K562 (cell line): ENCODE measurements at regions not wholly inside any gene's neighbourhood (a gene's known extent, or its start where the extent isn't known, plus 50 kb on each side); places are given as distances from the start of the nearest gene placed in this dataset.
A peak's percentile ranks its signal among the peaks of the same experiment; 100 is the strongest.

Experiments
- ATAC-seq: fragments of 200-7000 bp; cut with Tn5 transposase; 3 replicates; pipeline ENCODE4 v1.9.1; 2020; ENCODE audit warnings: moderate library complexity
- BruUV-seq: library from RNA; stranded (reverse); fragments of 400-500 nt; replicated peaks from 2 replicates; lab custom pipeline; 2021; lab: Mats Ljungman, UMichigan
- CTCF ChIA-PET: fragments of 300-600 bp; formaldehyde crosslinking; extraction: SDS; loops from one replicate; lab custom pipeline; 2021; ENCODE audit warnings: low intra/inter-chr PET ratio; lab: Yijun Ruan, JAX
- POLR2A ChIA-PET: fragments of 300-600, 350-650 bp; sonication (Branson Sonifier 250); formaldehyde crosslinking; extraction: SDS; loops from one replicate; lab custom pipeline; 2021; ENCODE audit warnings: antibody characterized with exemption, inconsistent platforms; lab: Yijun Ruan, JAX
- DNase-seq, 4 experiments: peaks; one replicate each; pipeline versions ENCODE4 v3.0.0 to v3.0.0-alpha.2; 2011 to 2018; ENCODE audit warnings: low spot score in 3 of 4, mixed read lengths in 3 of 4; ENCODE audit errors: extremely low read depth in 1 of 4
- FAIRE-seq: peaks from 2 replicates; lab custom pipeline; 2011; peaks lifted over from hg19 to GRCh38; lab: Jason Lieb, UNC
- H2AFZ ChIP-seq: 2 replicates; pipeline ENCODE4 v1.6.0; 2011; ENCODE audit warnings: low read depth, low read length, control low read depth, inconsistent platforms
- H3K27ac ChIP-seq: fragments of 200-600 bp; 3 replicates; pipeline ENCODE4 v1.8.0; 2011; ENCODE audit warnings: low read depth, mild to moderate bottlenecking, control low read depth, inconsistent platforms, low read length, moderate library complexity, mixed read lengths; ENCODE audit errors: extremely low read depth
- H3K27me3 ChIP-seq, 2 experiments: fragments of 300-600 bp in 1 of 2; 2 replicates in 1 of 2; 3 replicates in 1 of 2; pipeline versions ENCODE4 v1.6.0 to v1.8.0; 2011; ENCODE audit warnings: inconsistent platforms in 2 of 2, low read length in 2 of 2, mild to moderate bottlenecking in 1 of 2, mixed read lengths in 1 of 2, moderate library complexity in 1 of 2; ENCODE audit not compliant: control insufficient read depth in 2 of 2, insufficient read depth in 2 of 2
- H3K36me3 ChIP-seq: fragments of 300-600 bp; 3 replicates; pipeline ENCODE4 v1.8.0; 2011; ENCODE audit warnings: mild to moderate bottlenecking, low read length, inconsistent platforms; ENCODE audit not compliant: control insufficient read depth, insufficient read depth
- H3K4me1 ChIP-seq, 2 experiments: fragments of 200-600 bp in 1 of 2; replicated peaks in 1 of 2; 2 replicates in 1 of 2; 3 replicates in 1 of 2; pipeline versions ENCODE4 v1.5.1 to v1.8.0; 2011; ENCODE audit warnings: inconsistent platforms in 2 of 2, low read length in 2 of 2, mild to moderate bottlenecking in 1 of 2, mixed read lengths in 1 of 2, moderate library complexity in 1 of 2; ENCODE audit not compliant: control insufficient read depth in 2 of 2, insufficient read depth in 2 of 2
- H3K4me2 ChIP-seq: 2 replicates; pipeline ENCODE4 v1.6.1; 2011; ENCODE audit warnings: low read length, control low read depth, inconsistent platforms, mixed read lengths; ENCODE audit not compliant: insufficient read depth
- H3K4me3 ChIP-seq: fragments of 200-600 bp; sonication (generic), shearing (Covaris generic); 2 replicates; pipeline ENCODE4 v1.5.1; 2016; ENCODE audit warnings: control low read depth, inconsistent platforms
- H3K79me2 ChIP-seq: fragments of 200-600 bp; 3 replicates; pipeline ENCODE4 v1.8.0; 2011; ENCODE audit warnings: low read length, inconsistent platforms; ENCODE audit not compliant: control insufficient read depth, insufficient read depth
- H3K9ac ChIP-seq, 2 experiments: 2 replicates each; pipeline versions ENCODE4 v1.6.0 to v1.6.1; 2011; ENCODE audit warnings: low read depth in 2 of 2, low read length in 2 of 2, control low read depth in 1 of 2, inconsistent platforms in 1 of 2, mild to moderate bottlenecking in 1 of 2, mixed read lengths in 1 of 2; ENCODE audit not compliant: insufficient read depth in 1 of 2
- H3K9me1 ChIP-seq: one replicate; pipeline ENCODE4 v1.6.0; 2011; ENCODE audit warnings: inconsistent platforms, mild to moderate bottlenecking, low read length, moderate library complexity; ENCODE audit not compliant: control insufficient read depth, insufficient read depth
- H3K9me3 ChIP-seq: replicated peaks from 2 replicates; pipeline ENCODE4 v1.5.1; 2011; ENCODE audit warnings: low read depth, low read length, inconsistent platforms; ENCODE audit not compliant: control insufficient read depth, insufficient read depth
- H4K20me1 ChIP-seq: replicated peaks from 2 replicates; pipeline ENCODE4 v1.6.1; 2011; ENCODE audit warnings: low read length, inconsistent platforms, mixed read lengths; ENCODE audit not compliant: control insufficient read depth, insufficient read depth
- ATF1 ChIP-seq, 2 experiments: fragments of 450-650 bp in 1 of 2; IDR thresholded peaks; 2 replicates each; pipeline ENCODE4 v1.6.1; 2016; ENCODE audit warnings: missing compliant biosample characterization in 1 of 2, missing genetic modification characterization in 1 of 2
- BRD4 ChIP-seq: fragments of 200-600 bp; sonication (generic); IDR thresholded peaks from 2 replicates; pipeline ENCODE4 v1.6.1; 2017; ENCODE audit warnings: inconsistent platforms
- ETV6 ChIP-seq, 3 experiments: fragments of 150-350 bp in 1 of 3; sonication (generic) in 1 of 3; formaldehyde crosslinking in 1 of 3; IDR thresholded peaks; 2 replicates each; pipeline versions ENCODE4 v1.6.1 to v1.8.0; 2014 to 2022; ENCODE audit warnings: borderline replicate concordance in 2 of 3, low read depth in 2 of 3, antibody characterized with exemption in 1 of 3, low read length in 1 of 3, mild to moderate bottlenecking in 1 of 3, missing genetic modification reagents in 1 of 3
- FOXA3 ChIP-seq, 2 experiments: fragments of 450-650 bp in 1 of 2; sonication (generic) in 1 of 2; formaldehyde crosslinking; IDR thresholded peaks in 1 of 2; conservative IDR thresholded peaks in 1 of 2; 2 replicates each; pipeline versions ENCODE4 v1.4.0 to v1.8.0; 2020 to 2022; ENCODE audit warnings: mild to moderate bottlenecking in 2 of 2, missing genetic modification reagents in 1 of 2
- GTF2E2 ChIP-seq: fragments of 200-800 bp; sonication (Bioruptor generic); IDR thresholded peaks from 2 replicates; pipeline ENCODE4 v1.6.1; 2016; ENCODE audit warnings: missing genetic modification characterization, missing compliant biosample characterization
- HDAC6 ChIP-seq: IDR thresholded peaks from 2 replicates; pipeline ENCODE4 v1.6.1; 2012; ENCODE audit warnings: low read depth, mild to moderate bottlenecking, control low read depth, inconsistent platforms, low read length, moderate library complexity
- HMG20B ChIP-seq: fragments of 250-450 bp; sonication (Bioruptor Pico); IDR thresholded peaks from 2 replicates; pipeline ENCODE4 v1.5.0; 2021; ENCODE audit warnings: mild to moderate bottlenecking
- KLF10 ChIP-seq: fragments of 250-450 bp; sonication (Bioruptor Pico); IDR thresholded peaks from 2 replicates; pipeline ENCODE4 v1.6.1; 2021; ENCODE audit warnings: matching md5 sums
- NR2C2 ChIP-seq, 2 experiments: fragments of 200-800 bp in 1 of 2; sonication (Bioruptor generic) in 1 of 2; sonication (generic) in 1 of 2; formaldehyde crosslinking in 1 of 2; IDR thresholded peaks; 2 replicates each; pipeline versions ENCODE4 v1.6.1 to v1.8.0; 2016 to 2022; ENCODE audit warnings: mild to moderate bottlenecking in 1 of 2, missing compliant biosample characterization in 1 of 2, missing genetic modification characterization in 1 of 2, missing genetic modification reagents in 1 of 2
- POLR2A ChIP-seq: fragments of 450-650 bp; conservative IDR thresholded peaks from 2 replicates; pipeline ENCODE4 v1.6.1; 2016
- POU5F1 ChIP-seq: fragments of 150-350 bp; IDR thresholded peaks from 2 replicates; pipeline ENCODE4 v1.6.1; 2014; ENCODE audit warnings: borderline replicate concordance, low read length, low read depth, mild to moderate bottlenecking; ENCODE audit not compliant: partially characterized antibody
- RBM39 ChIP-seq: fragments of 200-400 bp; formaldehyde crosslinking; optimal IDR thresholded peaks from 2 replicates; pipeline ENCODE3; 2018; ENCODE audit warnings: low read depth, low read length
- TAF7 ChIP-seq: fragments of 450-650 bp; IDR thresholded peaks from 2 replicates; pipeline ENCODE4 v1.6.1; 2016; ENCODE audit warnings: missing genetic modification characterization, missing compliant biosample characterization
- TRIM28 ChIP-seq: fragments of 450-650 bp; IDR thresholded peaks from 2 replicates; pipeline ENCODE4 v1.6.1; 2017
- U2AF1 ChIP-seq: fragments of 200-400 bp; formaldehyde crosslinking; optimal IDR thresholded peaks from 2 replicates; pipeline ENCODE3; 2017; ENCODE audit warnings: mild to moderate bottlenecking, low read depth, low read length, moderate library complexity
- ZNF280A ChIP-seq: fragments of 450-650 bp; IDR thresholded peaks from 2 replicates; pipeline ENCODE4 v1.6.1; 2018; ENCODE audit warnings: mild to moderate bottlenecking, low read depth; ENCODE audit not compliant: partially characterized antibody
- ZNF384 ChIP-seq: IDR thresholded peaks from 2 replicates; pipeline ENCODE4 v1.6.1; 2012; ENCODE audit warnings: low read depth, low read length, improper control_type of control experiment
- ZNF436 ChIP-seq: fragments of 250-450, 450-650 bp; sonication (Bioruptor Pico); formaldehyde crosslinking; IDR thresholded peaks from 2 replicates; pipeline ENCODE4 v1.7.0; 2020; ENCODE audit warnings: mild to moderate bottlenecking
- ZNF695 ChIP-seq: fragments of 450-650 bp; formaldehyde crosslinking; IDR thresholded peaks from 2 replicates; pipeline ENCODE4 v1.4.0; 2020; ENCODE audit warnings: mild to moderate bottlenecking, moderate library complexity
- ZNF764 ChIP-seq: fragments of 250-450 bp; sonication (Bioruptor Pico); IDR thresholded peaks from 2 replicates; pipeline ENCODE4 v1.4.0; 2020; ENCODE audit warnings: low read depth, mild to moderate bottlenecking, moderate library complexity
- ZNF766 ChIP-seq: fragments of 200-800 bp; sonication (Bioruptor generic); conservative IDR thresholded peaks from 2 replicates; pipeline ENCODE4 v1.6.1; 2016; ENCODE audit warnings: missing genetic modification characterization, missing compliant biosample characterization
- WGBS: fragments of 100-300 bp; shearing (Covaris generic); methylation state at CpG from one replicate; pipeline ENCODE4 v1.1.6; 2016; ENCODE audit warnings: low coverage, mixed read lengths; ENCODE audit not compliant: insufficient coverage; ENCODE audit errors: missing lambda C conversion rate; 5-methylcytosine and 5-hydroxymethylcytosine counted together
- in situ Hi-C: fragments of 300-500 bp; cut with MboI; formaldehyde crosslinking; loops from 4 replicates; pipeline ENCODE4 v1.15.0; 2018; ENCODE audit warnings: inconsistent platforms, mixed read lengths
- intact Hi-C: fragments of 100-400 bp; cut with micrococcal nuclease; formaldehyde crosslinking; loops from 2 replicates; pipeline ENCODE4 v1.14.2; 2022

DNA sequence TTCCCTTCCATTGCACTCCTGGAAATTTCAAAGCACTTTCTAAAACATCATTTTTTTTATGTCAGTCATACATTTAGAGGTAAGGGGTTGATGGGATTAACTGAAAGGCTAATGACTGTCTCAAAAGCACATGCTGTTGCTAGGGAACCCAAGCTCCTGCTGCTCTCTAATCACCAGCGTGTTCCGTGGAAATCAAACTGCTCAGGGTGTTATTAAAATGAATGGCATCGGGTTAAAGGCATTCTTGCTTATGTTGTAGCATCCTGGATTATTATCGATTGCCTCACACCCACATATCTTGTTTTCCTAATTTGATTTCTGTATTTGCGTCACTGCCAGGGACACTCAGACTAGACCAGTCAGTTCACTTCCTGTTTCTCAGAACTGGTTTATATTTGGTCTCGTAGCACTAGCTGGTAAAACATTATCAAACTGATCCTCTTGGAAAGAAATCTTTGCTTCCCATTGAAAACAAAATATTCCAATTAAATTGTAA is 216.5 kb upstream of the MKLN1 start (continued):
- TF ChIP-seq ATF1 (CRISPR knock-in tag; IDR thresholded peaks at IDR 0.05) = no peak
- TF ChIP-seq ATF1 (tag; IDR thresholded peaks at IDR 0.05) = peak; percentile 70
- TF ChIP-seq HDAC6 = no peak
- TF ChIP-seq POU5F1 = no peak

DNA sequence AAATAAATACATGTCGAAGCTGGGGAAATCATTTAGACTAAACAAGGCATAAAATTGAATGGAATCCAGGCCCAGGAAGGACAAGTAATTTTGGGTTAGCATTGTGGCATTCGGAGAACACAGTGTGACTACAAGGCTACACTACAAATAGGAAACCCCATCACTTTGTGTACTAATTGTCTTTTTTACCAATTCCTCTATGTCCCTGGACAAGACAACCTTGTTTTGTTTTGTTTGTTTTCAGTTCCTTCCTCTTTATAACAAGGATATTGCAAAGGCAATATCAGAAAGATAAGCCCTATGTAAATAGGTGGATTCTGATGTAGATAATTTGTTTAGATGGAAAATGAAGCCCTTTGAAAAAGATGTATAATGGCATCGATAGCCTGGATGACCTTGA is 215.9 kb upstream of the MKLN1 start:
- WGBS = 68% methylated on average over 3 of the region's 3 CpGs
- no peak for FAIRE-seq
- DNase-seq = peak in 1 of 4 experiments; percentile 5
- in situ Hi-C loops (no loop called here), intact Hi-C loops (loop anchor here (2.0 kb wide), 1 partner anchor 215 kb away; the partner anchor contains the start of gene MKLN1)
- Histone ChIP-seq H3K79me2 (peaks cover 20% of the 10 kb centered on the region), H3K4me3 (no peak overlapping the region), H3K27me3 (peaks cover 4 to 9% of the 10 kb centered on the region in 2 experiments; a peak in 2 of 5 replicates), H3K4me1 (peaks cover 28 to 35% of the 10 kb centered on the region in 2 experiments), H4K20me1 (no peaks in the 10 kb centered on the region), H3K9me3 (no peaks in the 10 kb centered on the region), H2AFZ (peak overlapping the region; percentile 94; the same call in 1 of the 2 replicates), H3K9me1 (no peaks in the 10 kb centered on the region), H3K4me2 (no peak overlapping the region; the same call in 1 of the 2 replicates), H3K27ac (no peak overlapping the region), H3K36me3 (no peaks in the 10 kb centered on the region), H3K9ac (no peak overlapping the region)
- BruUV-seq = no TSS peak
- CTCF ChIA-PET = interaction anchor here (0.5 to 0.6 kb wide), 2 partner anchors 206 to 395 kb away, joined by 3 read pairs; no protein-coding TSS in a partner anchor
- POLR2A ChIA-PET = interaction anchor here (0.8 to 1.6 kb wide), 2 partner anchors 22 to 216 kb away, joined by 3 read pairs; partner anchors contain the start of gene MKLN1
- ATAC-seq = no peak
- TF ChIP-seq ZNF766 (no peak), TRIM28 (no peak), BRD4 (peak; percentile 24; the same call in 1 of the 2 replicates), FOXA3 (CRISPR knock-in tag; conservative IDR thresholded peaks at IDR 0.05 in 1 of 2, IDR thresholded peaks at IDR 0.05 in 1 of 2) (peak in 1 of 2 experiments; percentile 76; a peak in 2 of 4 replicates), U2AF1 (no peak), GTF2E2 (tag) (peak; percentile 9; the same call in 1 of the 2 replicates), NR2C2 (CRISPR knock-in tag; IDR thresholded peaks at IDR 0.05) (no peak), NR2C2 (tag; IDR thresholded peaks at IDR 0.05) (0 out of 2 replicates have a peak, but pooled peaks have one; percentile 30), ZNF436 (CRISPR knock-in tag) (no peak), ZNF695 (CRISPR knock-in tag) (no peak), ZNF384 (0 out of 2 replicates have a peak, but pooled peaks have one; percentile 2), HMG20B (CRISPR knock-in tag) (no peak), POLR2A (no peak), TAF7 (tag) (no peak), ZNF280A (no peak), KLF10 (CRISPR knock-in tag) (no peak), RBM39 (no peak), ETV6 (IDR thresholded peaks at IDR 0.05; ENCODE audit: borderline replicate concordance in 1 of 2, low read depth in 2 of 2, low read length in 1 of 2) (no peak), ETV6 (CRISPR knock-in tag; IDR thresholded peaks at IDR 0.05; ENCODE audit: borderline replicate concordance) (no peak), ZNF764 (CRISPR knock-in tag) (no peak)
